ENCODE measurements at regions not wholly inside any gene's neighbourhood (a gene's known extent, or its start where the extent isn't known, plus 50 kb on each side); places are given as distances from the start of the nearest gene placed in this dataset.

GRCh38 chr1:221015159-221015790 is 136.0 kb downstream of the HLX start:
- H3K9me3 ChIP-seq (ENCODE audit: low read length), result no peaks in the 10 kb centered on the region
- H3F3A ChIP-seq (ENCODE audit: insufficient read depth, low read length), result no peaks in the 10 kb centered on the region
- H3K79me2 ChIP-seq (ENCODE audit: insufficient read depth, low read length), result no peaks in the 10 kb centered on the region
- no peak overlapping the region for H3K4me2 ChIP-seq (ENCODE audit: low read length)
- H2AFZ ChIP-seq (ENCODE audit: low read length), result no peak overlapping the region
- H3K36me3 ChIP-seq (ENCODE audit: insufficient read depth, low read length), result no peaks in the 10 kb centered on the region
- no peaks in the 10 kb centered on the region for H3K27me3 ChIP-seq (ENCODE audit: insufficient read depth, low read length)
- H3K9me2 ChIP-seq (ENCODE audit: low read depth, low read length), result no peaks in the 10 kb centered on the region
- TF ChIP-seq CTCF (IDR thresholded peaks at IDR 0.05; ENCODE audit: low read length) (no peak), EZH2 (IDR thresholded peaks at IDR 0.05; ENCODE audit: borderline replicate concordance, low read length) (no peak)
- H3K4me1 ChIP-seq (ENCODE audit: insufficient read depth, low read length, severe bottlenecking), result no peaks in the 10 kb centered on the region
- H3K4me3 ChIP-seq (ENCODE audit: low read depth, low read length, poor library complexity, severe bottlenecking), result no peak overlapping the region
- no peak overlapping the region for H3K9ac ChIP-seq (ENCODE audit: low read length)
- no peak overlapping the region for H3K27ac ChIP-seq (ENCODE audit: low read depth, low read length, poor library complexity, severe bottlenecking)
- H4K20me1 ChIP-seq (ENCODE audit: insufficient read depth, low read length), result no peaks in the 10 kb centered on the region

GRCh38 chr1:221016751-221017150 is 137.5 kb downstream of the HLX start:
- Histone ChIP-seq H3K4me3 (ENCODE audit: low read depth, low read length, poor library complexity, severe bottlenecking) (no peak overlapping the region), H3K79me2 (ENCODE audit: insufficient read depth, low read length) (no peaks in the 10 kb centered on the region), H3K9ac (ENCODE audit: low read length) (no peak overlapping the region), H3K9me3 (ENCODE audit: low read length) (no peaks in the 10 kb centered on the region), H3K36me3 (ENCODE audit: insufficient read depth, low read length) (no peaks in the 10 kb centered on the region), H3K4me1 (ENCODE audit: insufficient read depth, low read length, severe bottlenecking) (no peaks in the 10 kb centered on the region), H4K20me1 (ENCODE audit: insufficient read depth, low read length) (no peaks in the 10 kb centered on the region), H3K9me2 (ENCODE audit: low read depth, low read length) (no peaks in the 10 kb centered on the region), H3K4me2 (ENCODE audit: low read length) (no peak overlapping the region), H2AFZ (ENCODE audit: low read length) (no peak overlapping the region), H3F3A (ENCODE audit: insufficient read depth, low read length) (no peaks in the 10 kb centered on the region), H3K27me3 (ENCODE audit: insufficient read depth, low read length) (no peaks in the 10 kb centered on the region), H3K27ac (ENCODE audit: low read depth, low read length, poor library complexity, severe bottlenecking) (no peak overlapping the region)
- no peak for TF ChIP-seq EZH2 (IDR thresholded peaks at IDR 0.05; ENCODE audit: borderline replicate concordance, low read length)

- no peaks in the 10 kb centered on the region for H4K20me1 ChIP-seq (ENCODE audit: insufficient read depth, low read length)
- H3K4me2 ChIP-seq (ENCODE audit: low read length), result no peak overlapping the region
- no peaks in the 10 kb centered on the region for H3K79me2 ChIP-seq (ENCODE audit: insufficient read depth, low read length)
- TF ChIP-seq CTCF (IDR thresholded peaks at IDR 0.05; ENCODE audit: low read length), result no peak
- no peak for TF ChIP-seq EZH2 (IDR thresholded peaks at IDR 0.05; ENCODE audit: borderline replicate concordance, low read length)
- H3F3A ChIP-seq (ENCODE audit: insufficient read depth, low read length), result no peaks in the 10 kb centered on the region
- H3K9me2 ChIP-seq (ENCODE audit: low read depth, low read length), result no peaks in the 10 kb centered on the region
- H2AFZ ChIP-seq (ENCODE audit: low read length), result no peak overlapping the region
- no peaks in the 10 kb centered on the region for H3K36me3 ChIP-seq (ENCODE audit: insufficient read depth, low read length)
- no peak overlapping the region for H3K4me3 ChIP-seq (ENCODE audit: low read depth, low read length, poor library complexity, severe bottlenecking)
- H3K9ac ChIP-seq (ENCODE audit: low read length), result no peak overlapping the region
- H3K9me3 ChIP-seq (ENCODE audit: low read length), result no peaks in the 10 kb centered on the region
- H3K27me3 ChIP-seq (ENCODE audit: insufficient read depth, low read length), result no peaks in the 10 kb centered on the region
- H3K4me1 ChIP-seq (ENCODE audit: insufficient read depth, low read length, severe bottlenecking), result no peaks in the 10 kb centered on the region
- H3K27ac ChIP-seq (ENCODE audit: low read depth, low read length, poor library complexity, severe bottlenecking), result no peak overlapping the region
These were observed 139.2 kb downstream of the HLX start for GRCh38 chr1:221018414-221018813.

- Histone ChIP-seq H3K4me1 (ENCODE audit: insufficient read depth, low read length, severe bottlenecking) (no peaks in the 10 kb centered on the region), H3K4me3 (ENCODE audit: low read depth, low read length, poor library complexity, severe bottlenecking) (no peak overlapping the region), H3K9ac (ENCODE audit: low read length) (no peak overlapping the region)
These were observed 143.1 kb downstream of the HLX start for GRCh38 chr1:221022331-221022730.

More at GRCh38 chr1:221022331-221022730, 143.1 kb downstream of the HLX start:
- Histone ChIP-seq H3K27ac (ENCODE audit: low read depth, low read length, poor library complexity, severe bottlenecking) (no peak overlapping the region), H3K36me3 (ENCODE audit: insufficient read depth, low read length) (no peaks in the 10 kb centered on the region), H3K4me2 (ENCODE audit: low read length) (no peak overlapping the region), H4K20me1 (ENCODE audit: insufficient read depth, low read length) (no peaks in the 10 kb centered on the region), H3K9me2 (ENCODE audit: low read depth, low read length) (no peaks in the 10 kb centered on the region), H3K79me2 (ENCODE audit: insufficient read depth, low read length) (no peaks in the 10 kb centered on the region), H3K27me3 (ENCODE audit: insufficient read depth, low read length) (0 out of 2 replicates have a peak, but pooled peaks cover 4% of the 10 kb centered on the region), H3F3A (ENCODE audit: insufficient read depth, low read length) (no peaks in the 10 kb centered on the region), H3K9me3 (ENCODE audit: low read length) (no peaks in the 10 kb centered on the region), H2AFZ (ENCODE audit: low read length) (no peak overlapping the region)
- TF ChIP-seq EZH2 (IDR thresholded peaks at IDR 0.05; ENCODE audit: borderline replicate concordance, low read length) (no peak), CTCF (IDR thresholded peaks at IDR 0.05; ENCODE audit: low read length) (no peak)
